T-helper 2 cell treated with Interferon-gamma antibody and Interleukin-4, amounts not matched to agents 5 μg/mL and 100 μg/mL, for 36 hours (primary cell): ENCODE measurements at regions not wholly inside any gene's neighbourhood (a gene's known extent, or its start where the extent isn't known, plus 50 kb on each side); places are given as distances from the start of the nearest gene placed in this dataset.

ENCODE experiments used
- DNase-seq: peaks from one replicate; pipeline ENCODE4 v3.0.0; 2021; ENCODE audit warnings: low spot score
- H3K27ac Mint-ChIP-seq: one replicate; pipeline ENCODE4 v1.8.0; 2021; ENCODE audit warnings: mild to moderate bottlenecking, mixed read lengths
- H3K27me3 Mint-ChIP-seq: one replicate; pipeline ENCODE4 v1.8.0; 2021; ENCODE audit warnings: low read depth, mixed read lengths
- H3K36me3 Mint-ChIP-seq: one replicate; pipeline ENCODE4 v1.8.0; 2021; ENCODE audit warnings: low read depth, mixed read lengths
- H3K4me1 Mint-ChIP-seq: one replicate; pipeline ENCODE4 v1.8.0; 2021; ENCODE audit warnings: low read depth, mixed read lengths
- H3K4me3 Mint-ChIP-seq: one replicate; pipeline ENCODE4 v1.8.0; 2022; ENCODE audit warnings: mild to moderate bottlenecking, moderate library complexity, mixed read lengths
- H3K9me3 Mint-ChIP-seq: one replicate; pipeline ENCODE4 v1.8.0; 2021; ENCODE audit warnings: mixed read lengths

DNA sequence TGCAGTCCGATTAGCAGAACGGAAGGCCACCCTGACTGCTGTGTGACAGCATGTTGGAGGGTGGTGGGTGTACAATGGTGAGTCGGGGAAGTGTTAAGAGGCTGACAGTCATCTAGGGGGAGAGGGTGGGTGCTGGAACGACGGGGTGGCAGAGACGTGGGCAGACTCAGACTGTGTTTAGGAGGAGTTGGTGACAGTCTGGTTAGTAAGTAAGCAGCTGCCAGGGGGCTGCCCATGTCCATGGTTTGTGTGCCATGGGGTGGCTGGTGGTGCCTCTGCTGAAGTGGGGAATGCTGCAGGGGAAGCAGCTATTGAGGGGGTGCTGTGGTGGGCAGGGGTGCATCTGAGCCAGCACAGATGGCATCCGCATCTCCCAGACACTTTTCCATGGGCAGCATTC, 51.3 kb upstream of the BOD1 start:
- no peak overlapping the region for H3K27ac Mint-ChIP-seq
- H3K4me3 Mint-ChIP-seq, result no peak overlapping the region
- DNase-seq, result no peak
- H3K36me3 Mint-ChIP-seq, result no peaks in the 10 kb centered on the region
- H3K27me3 Mint-ChIP-seq, result no peaks in the 10 kb centered on the region
- no peaks in the 10 kb centered on the region for H3K4me1 Mint-ChIP-seq
- H3K9me3 Mint-ChIP-seq, result no peaks in the 10 kb centered on the region

DNA sequence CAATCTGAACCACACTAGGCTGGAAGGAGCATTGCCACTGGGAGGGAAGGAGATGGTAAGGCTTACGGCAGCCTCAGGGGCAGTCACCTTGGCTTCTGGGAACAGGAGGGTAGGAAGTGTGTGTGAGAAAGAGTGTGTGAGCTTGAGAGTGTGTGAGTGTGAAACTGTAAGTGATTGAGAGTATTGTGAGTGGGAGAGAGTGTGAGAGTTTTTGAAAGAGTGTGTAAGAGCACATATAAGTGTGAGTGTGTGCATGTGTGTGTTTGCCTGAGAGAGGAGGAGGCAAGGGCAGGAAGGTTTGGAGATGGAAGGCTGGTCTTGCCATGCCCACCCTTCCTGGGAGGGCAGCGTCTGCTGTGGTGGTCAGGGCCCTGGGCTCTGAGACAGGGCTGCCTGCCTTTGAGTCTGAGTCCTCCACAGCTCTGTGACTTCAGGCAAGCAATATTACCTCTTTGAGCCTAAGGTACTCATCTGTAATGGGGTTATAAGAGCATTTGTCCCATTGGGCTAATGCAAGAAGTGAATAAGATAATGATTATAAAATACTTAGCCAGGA, 51.9 kb upstream of the BOD1 start:
- DNase-seq, result no peak
- no peaks in the 10 kb centered on the region for H3K27me3 Mint-ChIP-seq
- no peak overlapping the region for H3K4me3 Mint-ChIP-seq
- H3K36me3 Mint-ChIP-seq, result no peaks in the 10 kb centered on the region
- no peaks in the 10 kb centered on the region for H3K9me3 Mint-ChIP-seq
- no peak overlapping the region for H3K27ac Mint-ChIP-seq
- no peaks in the 10 kb centered on the region for H3K4me1 Mint-ChIP-seq

DNA sequence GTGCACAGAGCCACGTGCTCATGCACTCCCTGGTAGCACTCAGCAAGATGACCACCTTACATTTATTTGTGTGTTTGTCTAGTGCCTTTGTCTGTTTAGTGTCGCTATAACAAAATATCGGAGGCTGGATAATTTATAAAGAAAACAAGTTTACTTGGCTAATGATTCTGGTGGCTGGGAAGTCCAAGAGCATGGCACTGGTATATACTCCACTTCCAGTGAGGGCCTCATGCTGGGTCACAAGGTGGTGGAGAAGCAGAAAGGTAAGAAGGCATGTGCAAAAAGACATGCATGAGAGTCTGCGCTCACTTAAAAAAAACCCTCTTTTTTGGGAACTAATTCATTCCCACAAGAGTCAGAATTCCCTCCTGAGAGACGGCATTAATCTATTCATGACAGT, 52.5 kb upstream of the BOD1 start:
- H3K4me3 Mint-ChIP-seq, result no peak overlapping the region
- DNase-seq, result no peak
- no peaks in the 10 kb centered on the region for H3K36me3 Mint-ChIP-seq
- no peaks in the 10 kb centered on the region for H3K9me3 Mint-ChIP-seq
- no peak overlapping the region for H3K27ac Mint-ChIP-seq
- no peaks in the 10 kb centered on the region for H3K4me1 Mint-ChIP-seq
- no peaks in the 10 kb centered on the region for H3K27me3 Mint-ChIP-seq

DNA sequence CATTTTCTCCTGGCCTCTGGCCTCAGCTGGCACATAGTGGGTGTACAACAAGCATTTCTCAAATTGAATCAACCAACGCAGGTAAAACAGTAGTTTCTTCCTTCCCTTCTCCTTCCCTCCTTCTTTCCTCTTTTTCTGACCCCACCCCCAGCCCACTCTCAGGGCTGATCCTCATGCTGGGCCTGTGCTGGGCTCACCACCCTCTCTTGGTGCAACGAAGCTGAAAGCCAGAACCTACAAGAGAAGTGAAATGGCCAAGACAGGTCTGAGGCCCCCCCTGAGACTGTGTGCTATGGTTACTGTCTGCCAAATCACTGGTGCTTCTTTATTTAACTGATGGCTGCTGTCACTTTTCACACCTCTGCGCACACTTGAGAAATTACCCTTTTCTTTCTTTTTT, 53.0 kb upstream of the BOD1 start:
- Mint-ChIP-seq H3K27ac (no peak overlapping the region), H3K9me3 (no peaks in the 10 kb centered on the region), H3K4me1 (no peaks in the 10 kb centered on the region), H3K27me3 (no peaks in the 10 kb centered on the region), H3K4me3 (no peak overlapping the region), H3K36me3 (no peaks in the 10 kb centered on the region)
- DNase-seq, result no peak

DNA sequence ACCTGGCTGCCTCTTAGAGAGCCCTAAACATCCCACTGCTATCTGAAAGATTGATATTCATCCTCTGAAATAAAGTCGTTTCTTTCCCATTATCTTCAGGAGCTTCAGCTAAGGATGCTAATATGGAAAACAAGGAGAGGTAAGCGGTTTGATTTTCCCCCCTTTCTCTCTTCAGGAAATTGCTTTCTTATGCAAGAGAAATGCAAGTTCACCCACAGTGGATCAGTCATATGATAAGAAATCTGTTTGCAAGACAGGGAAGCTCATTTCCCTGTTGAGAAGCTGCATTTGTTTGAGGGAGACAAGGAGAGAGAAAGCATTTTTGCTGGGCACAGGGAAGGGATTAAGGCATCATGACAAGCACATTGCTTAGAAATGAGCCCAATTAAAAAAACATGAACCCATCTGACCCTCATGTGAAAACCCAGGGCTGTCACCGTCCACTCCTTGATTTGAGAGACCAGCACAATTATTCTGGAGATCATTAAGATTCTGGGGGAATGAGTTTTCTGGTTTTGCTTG, 53.7 kb upstream of the BOD1 start:
- H3K27me3 Mint-ChIP-seq, result no peaks in the 10 kb centered on the region
- H3K4me3 Mint-ChIP-seq, result no peak overlapping the region
- no peak overlapping the region for H3K27ac Mint-ChIP-seq
- DNase-seq, result no peak
- H3K9me3 Mint-ChIP-seq, result no peaks in the 10 kb centered on the region
- no peaks in the 10 kb centered on the region for H3K36me3 Mint-ChIP-seq
- no peaks in the 10 kb centered on the region for H3K4me1 Mint-ChIP-seq

DNA sequence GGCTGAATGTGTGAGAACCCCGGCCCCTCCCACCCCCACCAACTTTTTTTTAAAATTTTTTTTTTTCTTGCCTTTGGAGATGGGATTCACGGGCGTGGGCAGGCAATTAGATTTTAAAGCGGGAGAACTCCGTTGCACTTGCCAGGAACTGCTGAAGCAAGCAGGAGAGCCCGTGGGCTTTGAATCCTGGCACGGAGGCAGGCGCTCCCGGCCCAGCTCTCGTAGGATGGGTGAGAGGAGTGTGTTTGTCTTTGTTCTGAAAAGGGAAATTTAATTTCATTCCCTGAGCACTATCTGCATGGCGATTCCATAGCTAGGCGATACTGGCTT, 54.3 kb upstream of the BOD1 start:
- H3K4me1 Mint-ChIP-seq, result no peaks in the 10 kb centered on the region
- no peak overlapping the region for H3K27ac Mint-ChIP-seq
- no peak for DNase-seq
- no peaks in the 10 kb centered on the region for H3K9me3 Mint-ChIP-seq
- no peaks in the 10 kb centered on the region for H3K36me3 Mint-ChIP-seq
- H3K4me3 Mint-ChIP-seq, result no peak overlapping the region
- no peaks in the 10 kb centered on the region for H3K27me3 Mint-ChIP-seq

DNA sequence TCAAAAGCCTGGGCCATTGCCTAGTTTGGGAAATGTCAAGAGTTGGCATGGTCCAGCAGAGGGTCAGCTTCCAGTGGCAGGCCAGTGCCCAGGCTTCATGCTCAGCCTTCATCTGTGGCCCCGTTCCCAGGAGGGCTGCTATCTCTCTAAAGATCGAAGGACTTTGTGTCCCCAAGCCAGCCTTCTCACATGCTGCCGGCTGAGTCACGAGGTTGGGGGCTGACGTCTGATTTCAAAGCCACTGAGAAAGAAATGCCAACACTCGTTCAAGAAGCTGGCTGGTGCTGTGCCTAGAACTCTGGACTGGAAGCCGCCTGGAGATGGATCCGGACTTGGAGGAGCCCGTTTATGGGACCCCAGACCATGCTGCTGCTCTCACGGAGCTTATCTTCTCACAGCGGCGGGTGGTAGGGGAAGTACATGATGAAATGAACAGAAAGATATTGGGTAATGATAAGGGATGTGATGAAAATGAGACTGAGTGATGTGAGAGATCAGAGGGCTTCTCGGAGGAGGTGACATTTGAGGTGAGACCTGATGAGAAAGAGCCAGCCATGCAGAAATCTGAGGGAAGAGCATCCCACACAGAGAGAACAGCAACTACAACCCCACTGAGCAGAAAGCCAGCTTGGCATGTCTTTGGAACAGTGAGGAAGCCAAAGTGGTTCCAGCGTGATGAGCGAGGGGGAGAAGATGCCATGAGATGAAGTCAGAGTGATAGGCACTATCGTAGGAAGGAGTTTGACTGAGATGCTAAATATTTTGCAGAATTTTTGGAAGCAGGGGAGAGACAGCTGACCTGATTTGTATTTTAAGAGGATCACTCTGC, 54.9 kb upstream of the BOD1 start:
- H3K4me3 Mint-ChIP-seq, result no peak overlapping the region
- DNase-seq, result no peak
- no peak overlapping the region for H3K27ac Mint-ChIP-seq
- no peaks in the 10 kb centered on the region for H3K9me3 Mint-ChIP-seq
- H3K4me1 Mint-ChIP-seq, result no peaks in the 10 kb centered on the region
- H3K36me3 Mint-ChIP-seq, result no peaks in the 10 kb centered on the region
- no peaks in the 10 kb centered on the region for H3K27me3 Mint-ChIP-seq

DNA sequence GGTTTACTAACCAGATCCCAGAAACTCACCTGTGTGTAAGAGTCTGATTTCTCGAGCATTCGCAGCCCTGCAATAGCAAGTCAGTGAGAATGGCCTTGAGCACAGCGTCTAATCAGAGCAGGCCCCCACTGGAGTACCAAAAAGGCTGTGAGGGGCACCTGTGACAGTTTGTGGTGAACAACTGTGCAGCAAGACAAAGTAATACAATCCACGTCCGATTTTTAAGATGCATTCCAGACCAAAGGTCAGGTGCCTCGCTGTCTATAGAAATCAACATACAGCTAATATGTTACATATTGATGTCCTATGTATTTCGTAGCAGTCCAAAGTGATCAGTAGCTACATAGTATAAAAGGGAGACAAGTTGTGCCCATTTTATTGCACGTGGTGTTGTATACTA, 55.7 kb upstream of the BOD1 start:
- Mint-ChIP-seq H3K36me3 (no peaks in the 10 kb centered on the region), H3K4me3 (no peak overlapping the region), H3K9me3 (no peaks in the 10 kb centered on the region), H3K27ac (no peak overlapping the region), H3K4me1 (no peaks in the 10 kb centered on the region), H3K27me3 (no peaks in the 10 kb centered on the region)
- no peak for DNase-seq

DNA sequence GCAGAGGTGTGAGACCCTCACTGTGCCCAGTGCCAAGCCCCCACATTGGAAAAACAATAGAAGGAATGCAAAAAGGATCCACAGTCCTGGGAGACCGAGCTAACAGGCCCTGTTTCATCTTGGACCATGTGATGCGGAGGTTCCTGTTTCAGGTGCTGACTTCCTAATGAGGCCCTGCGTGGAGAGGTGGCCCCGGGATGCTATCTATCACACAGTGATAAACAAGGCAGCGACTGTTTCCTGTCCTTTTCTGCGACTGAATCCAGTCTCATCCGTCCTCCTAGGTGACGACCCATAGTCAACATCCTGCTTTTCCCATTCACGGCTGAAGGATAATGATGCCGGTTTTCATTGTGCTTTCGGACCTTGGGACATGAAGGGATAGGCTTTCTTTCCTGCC, 56.4 kb upstream of the BOD1 start:
- H3K36me3 Mint-ChIP-seq, result no peaks in the 10 kb centered on the region

DNA sequence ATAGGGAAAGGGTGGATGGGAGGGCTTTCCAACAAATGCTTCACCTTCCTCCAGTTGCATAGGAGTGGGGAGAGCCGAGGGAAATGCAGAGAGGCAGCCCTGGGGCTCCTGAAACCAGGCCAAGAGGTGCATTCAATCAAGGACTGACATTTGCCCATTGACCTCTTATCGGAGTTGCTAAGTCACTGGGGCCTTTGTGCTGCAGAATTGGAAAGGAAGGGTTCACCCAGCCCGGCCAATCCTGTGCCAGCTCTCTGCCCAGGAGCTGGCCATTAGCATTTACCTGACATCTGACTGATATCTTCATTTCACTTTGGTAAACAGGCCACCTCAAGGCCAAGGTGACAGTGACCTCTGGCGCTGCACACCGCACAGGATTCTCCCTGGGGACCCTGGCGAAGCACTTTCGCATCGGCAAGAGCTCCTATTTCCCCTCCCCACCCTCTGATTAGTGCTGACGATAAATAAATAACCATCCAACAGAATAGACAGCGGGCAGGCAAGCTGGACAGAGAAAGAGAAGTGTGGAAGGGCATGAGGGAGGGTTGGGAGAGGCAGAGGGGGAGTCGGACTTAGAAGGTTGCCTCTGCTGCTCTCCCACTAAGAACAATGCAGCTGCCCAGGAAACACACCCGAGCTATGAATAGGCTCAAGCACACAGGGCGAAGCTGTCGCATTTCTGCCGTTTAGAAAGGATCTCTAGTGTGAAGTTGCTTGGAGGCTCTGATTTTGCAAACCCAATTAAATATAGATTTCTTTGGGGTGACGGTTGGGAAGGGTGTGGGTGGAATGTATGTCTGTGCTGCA, 57.0 kb upstream of the BOD1 start:
- Mint-ChIP-seq H3K4me3 (no peak overlapping the region), H3K27ac (no peak overlapping the region), H3K9me3 (no peaks in the 10 kb centered on the region), H3K36me3 (no peaks in the 10 kb centered on the region), H3K4me1 (no peaks in the 10 kb centered on the region), H3K27me3 (no peaks in the 10 kb centered on the region)
- DNase-seq, result no peak

More for the DNA sequence above, 56.4 kb upstream of the BOD1 start:
- no peak for DNase-seq
- Mint-ChIP-seq H3K27me3 (no peaks in the 10 kb centered on the region), H3K27ac (no peak overlapping the region), H3K4me1 (no peaks in the 10 kb centered on the region), H3K4me3 (no peak overlapping the region), H3K9me3 (no peaks in the 10 kb centered on the region)

DNA sequence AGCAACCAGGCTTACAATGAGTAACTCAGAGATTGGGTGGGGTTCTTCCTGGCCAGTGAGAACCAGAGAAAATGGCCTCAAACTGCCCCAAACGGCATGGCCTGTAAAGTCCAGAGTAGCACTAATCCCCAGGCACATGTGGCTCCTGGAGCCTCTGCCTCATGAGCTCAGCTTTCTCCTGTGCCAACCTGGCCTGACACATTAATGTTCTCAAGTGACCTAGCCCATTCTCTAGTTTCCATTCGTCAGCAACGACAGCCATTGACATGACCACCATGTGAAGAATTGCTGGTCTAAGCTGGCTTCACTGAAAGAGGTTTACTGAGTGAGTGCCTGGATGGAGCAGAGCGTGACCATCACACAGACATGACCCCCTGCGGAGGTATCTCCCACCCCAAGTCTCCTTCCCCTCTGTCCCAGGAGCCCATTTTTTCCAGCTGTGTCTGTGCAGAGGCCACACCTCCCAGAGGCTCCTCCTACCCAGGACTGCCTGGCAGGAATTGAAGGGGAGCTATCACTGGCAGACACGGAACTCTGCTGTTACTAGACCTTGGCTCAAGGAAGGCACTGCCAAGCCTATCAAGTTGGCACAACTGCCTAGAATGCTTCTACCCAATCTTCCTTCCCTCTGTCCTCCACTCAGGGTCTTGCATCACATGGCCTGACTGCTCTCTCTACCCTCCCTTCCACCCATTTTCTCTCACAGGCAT, 59.0 kb upstream of the BOD1 start:
- Mint-ChIP-seq H3K27me3 (no peaks in the 10 kb centered on the region), H3K4me1 (no peaks in the 10 kb centered on the region), H3K4me3 (no peak overlapping the region), H3K36me3 (no peaks in the 10 kb centered on the region), H3K27ac (no peak overlapping the region), H3K9me3 (no peaks in the 10 kb centered on the region)
- DNase-seq, result no peak

DNA sequence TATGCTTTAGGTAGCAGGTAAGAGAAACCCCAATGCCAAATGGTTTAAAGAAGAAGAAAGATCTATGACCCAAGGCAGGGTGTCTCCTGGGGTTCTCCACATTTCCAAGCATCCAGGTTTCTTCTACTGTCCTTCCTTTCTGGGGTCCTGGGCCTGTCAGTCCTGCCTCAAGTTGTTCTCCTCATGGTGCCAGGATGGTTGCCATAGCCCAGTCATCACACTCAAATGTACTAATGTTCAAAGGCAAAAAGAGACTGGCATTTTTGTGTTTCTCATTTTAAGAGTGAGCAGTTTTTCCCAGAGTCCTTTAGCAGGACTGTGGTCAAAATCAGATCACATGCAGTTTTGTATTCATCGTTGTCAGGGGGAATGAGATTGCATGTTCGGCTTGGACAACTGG, 59.9 kb upstream of the BOD1 start:
- no peak for DNase-seq
- no peak overlapping the region for H3K27ac Mint-ChIP-seq
- no peaks in the 10 kb centered on the region for H3K27me3 Mint-ChIP-seq
- no peaks in the 10 kb centered on the region for H3K9me3 Mint-ChIP-seq
- H3K4me1 Mint-ChIP-seq, result no peaks in the 10 kb centered on the region
- no peak overlapping the region for H3K4me3 Mint-ChIP-seq
- no peaks in the 10 kb centered on the region for H3K36me3 Mint-ChIP-seq

DNA sequence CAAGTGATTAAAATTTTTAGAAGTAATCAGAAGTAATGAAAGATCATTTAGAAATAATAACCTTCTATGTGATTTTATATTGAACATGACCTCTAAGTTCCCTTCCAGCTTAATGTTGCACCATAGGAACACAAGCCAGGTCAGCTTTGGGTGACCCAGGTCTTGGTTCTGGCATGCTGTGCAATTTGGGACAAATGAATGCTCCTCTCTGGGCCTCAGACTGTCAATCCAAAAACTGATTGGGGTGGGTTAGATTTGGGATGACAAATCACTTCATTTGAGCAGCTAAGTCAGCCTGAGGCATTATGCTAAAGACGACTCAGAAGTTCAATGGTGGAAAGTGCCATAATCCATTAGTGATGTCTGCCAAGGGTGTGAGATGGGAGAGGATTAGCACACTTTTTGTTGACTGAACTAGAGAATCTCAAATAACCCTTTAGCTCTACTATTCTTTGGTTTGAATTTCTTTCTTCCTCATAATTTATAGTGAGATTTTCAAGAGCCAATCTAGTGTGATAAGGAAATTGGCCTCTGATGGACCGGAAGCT, 60.7 kb upstream of the BOD1 start:
- no peak overlapping the region for H3K27ac Mint-ChIP-seq
- no peaks in the 10 kb centered on the region for H3K4me1 Mint-ChIP-seq
- no peaks in the 10 kb centered on the region for H3K9me3 Mint-ChIP-seq
- H3K36me3 Mint-ChIP-seq, result no peaks in the 10 kb centered on the region
- no peak for DNase-seq
- H3K4me3 Mint-ChIP-seq, result no peak overlapping the region
- H3K27me3 Mint-ChIP-seq, result no peaks in the 10 kb centered on the region
